AG10803 (cell line): ENCODE measurements at regions not wholly inside any gene's neighbourhood (a gene's known extent, or its start where the extent isn't known, plus 50 kb on each side); places are given as distances from the start of the nearest gene placed in this dataset.

Source experiments
- DNase-seq: peaks from one replicate; pipeline ENCODE4 v3.0.0; 2010; ENCODE audit warnings: low read depth
- H3K4me3 ChIP-seq: 2 replicates; pipeline ENCODE4 v1.5.1; 2011; ENCODE audit warnings: mild to moderate bottlenecking, low read length, control low read depth
- CTCF ChIP-seq: conservative IDR thresholded peaks from 2 replicates; pipeline ENCODE4 v1.5.1; 2011; ENCODE audit warnings: mild to moderate bottlenecking, low read length, control low read depth, inconsistent platforms

GRCh38 chr5:2998106-2998505 lies 246.6 kb upstream of the IRX2 start:
- no peak overlapping the region for H3K4me3 ChIP-seq
- DNase-seq, result no peak
- TF ChIP-seq CTCF, result no peak

- no peak overlapping the region for H3K4me3 ChIP-seq
- no peak for DNase-seq
- no peak for TF ChIP-seq CTCF
Measured at GRCh38 chr5:2997179-2997578, 245.7 kb upstream of the IRX2 start.

- no peak overlapping the region for H3K4me3 ChIP-seq
- TF ChIP-seq CTCF, result no peak
- DNase-seq, result no peak
Measured at GRCh38 chr5:2996687-2997086, 245.2 kb upstream of the IRX2 start.

GRCh38 chr5:2996248-2996647 lies 244.8 kb upstream of the IRX2 start:
- no peak for DNase-seq
- H3K4me3 ChIP-seq, result no peak overlapping the region
- no peak for TF ChIP-seq CTCF

GRCh38 chr5:2995667-2996066 lies 244.2 kb upstream of the IRX2 start:
- no peak for DNase-seq
- no peak for TF ChIP-seq CTCF
- H3K4me3 ChIP-seq, result no peak overlapping the region

- no peak for TF ChIP-seq CTCF
- H3K4me3 ChIP-seq, result no peak overlapping the region
- no peak for DNase-seq
Measured at GRCh38 chr5:2995035-2995434, 243.6 kb upstream of the IRX2 start.

GRCh38 chr5:2993771-2994170 lies 242.3 kb upstream of the IRX2 start:
- no peak for DNase-seq
- no peak overlapping the region for H3K4me3 ChIP-seq
- no peak for TF ChIP-seq CTCF
